Activated CD8-positive, alpha-beta memory T cell treated with anti-CD3 and anti-CD28 coated beads for 36 hours (primary cell): ENCODE measurements at regions not wholly inside any gene's neighbourhood (a gene's known extent, or its start where the extent isn't known, plus 50 kb on each side); places are given as distances from the start of the nearest gene placed in this dataset.

Experiments
- CTCF ChIA-PET: fragments of 350-600 bp; sonication (Branson Sonifier 250); formaldehyde crosslinking; loops from one replicate; lab custom pipeline; 2021; ENCODE audit warnings: antibody characterized with exemption; lab: Charles Lee
- POLR2A ChIA-PET: fragments of 350-600 bp; sonication (Branson Sonifier 250); formaldehyde crosslinking; loops from one replicate; lab custom pipeline; 2021; ENCODE audit warnings: antibody characterized with exemption; lab: Charles Lee

DNA sequence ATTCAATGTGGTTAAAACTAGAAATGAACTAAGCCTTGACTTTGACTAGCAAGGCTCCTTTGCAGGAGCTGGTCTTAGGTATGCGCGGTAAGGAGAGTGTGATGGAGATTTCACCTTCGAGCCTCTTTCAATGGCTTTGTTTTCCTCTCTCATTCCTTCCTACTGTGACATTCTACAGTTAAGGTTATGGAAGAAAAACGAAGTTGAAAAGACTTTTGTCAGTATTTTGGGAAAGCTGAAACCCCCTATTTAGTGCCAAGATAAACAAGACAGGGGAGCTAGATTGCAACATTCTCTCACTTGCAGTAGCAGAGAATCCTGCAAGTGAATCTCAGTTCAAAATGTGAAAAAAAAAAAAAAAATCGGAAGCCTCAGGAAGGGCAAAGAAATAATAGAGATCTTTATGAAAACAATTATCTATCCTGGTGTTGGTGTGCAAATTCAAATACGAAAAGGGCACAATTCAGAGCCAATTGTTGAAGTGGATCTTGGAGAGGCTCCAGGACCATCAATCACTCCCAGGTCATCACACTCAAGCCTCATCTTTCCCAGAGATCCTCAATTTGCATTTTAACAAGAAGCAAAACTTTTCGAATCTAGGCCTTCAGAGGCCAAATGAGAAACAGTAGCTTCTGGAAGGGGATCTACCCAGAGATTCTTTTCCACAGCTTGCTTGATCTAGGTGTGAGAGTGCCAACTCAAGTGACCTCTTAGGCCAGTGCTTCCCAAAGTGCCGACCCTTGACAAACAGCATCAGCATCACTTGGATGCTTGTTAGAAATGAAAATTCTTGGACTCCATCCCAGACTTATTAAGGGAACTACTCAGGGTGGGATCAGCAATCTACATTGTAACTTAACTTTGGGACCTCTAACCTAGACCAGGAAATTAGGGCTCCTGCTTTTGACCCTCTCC is 163.8 kb downstream of the INHBA start:
- POLR2A ChIA-PET: interaction anchor here (0.5 kb wide), 1 partner anchor 1590 kb away, joined by 3 read pairs; no protein-coding TSS in a partner anchor

DNA sequence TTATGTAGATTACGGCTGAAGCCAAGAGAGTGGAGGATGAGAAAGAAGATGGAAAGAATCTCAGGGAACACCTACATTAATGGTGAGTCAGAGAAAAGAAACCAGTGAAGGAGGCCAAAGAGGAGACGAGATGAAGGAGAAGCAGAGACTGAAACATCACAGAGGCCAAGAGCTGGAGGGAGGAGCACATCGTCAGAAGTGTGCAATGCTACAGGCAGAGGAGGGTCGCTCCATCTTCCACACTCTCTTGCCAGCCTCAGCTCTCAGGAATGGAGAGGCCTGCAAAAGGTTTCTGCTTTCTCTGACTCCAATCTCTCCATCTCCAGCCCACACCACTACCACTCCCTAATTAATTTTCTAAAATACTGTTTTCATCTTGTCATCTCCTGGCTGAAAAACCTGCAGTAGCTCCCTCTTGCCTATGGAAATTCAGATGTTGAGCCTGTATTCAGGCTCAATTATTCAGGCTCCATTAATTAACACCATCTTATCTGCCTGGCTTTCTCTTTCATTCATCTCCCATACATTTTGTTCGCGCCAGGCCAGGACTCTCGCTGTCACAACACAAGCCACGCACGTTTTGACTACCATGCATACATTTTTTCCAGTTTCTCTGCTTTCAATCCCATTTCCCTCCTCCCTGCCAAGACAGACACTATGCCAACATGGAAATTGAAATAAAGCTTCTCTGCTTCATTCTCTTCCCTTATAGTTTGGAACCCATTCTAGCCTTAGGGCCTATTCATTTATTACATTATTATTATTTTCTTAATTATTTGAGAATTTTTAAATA is 165.8 kb downstream of the INHBA start:
- POLR2A ChIA-PET: no interaction called here
- CTCF ChIA-PET: no interaction called here

More for the DNA sequence above, 163.8 kb downstream of the INHBA start:
- CTCF ChIA-PET: no interaction called here

- ChIA-PET POLR2A (no interaction called here), CTCF (no interaction called here)
Observed at GRCh38 chr7:41536122-41536872, 166.6 kb downstream of the INHBA start.

DNA sequence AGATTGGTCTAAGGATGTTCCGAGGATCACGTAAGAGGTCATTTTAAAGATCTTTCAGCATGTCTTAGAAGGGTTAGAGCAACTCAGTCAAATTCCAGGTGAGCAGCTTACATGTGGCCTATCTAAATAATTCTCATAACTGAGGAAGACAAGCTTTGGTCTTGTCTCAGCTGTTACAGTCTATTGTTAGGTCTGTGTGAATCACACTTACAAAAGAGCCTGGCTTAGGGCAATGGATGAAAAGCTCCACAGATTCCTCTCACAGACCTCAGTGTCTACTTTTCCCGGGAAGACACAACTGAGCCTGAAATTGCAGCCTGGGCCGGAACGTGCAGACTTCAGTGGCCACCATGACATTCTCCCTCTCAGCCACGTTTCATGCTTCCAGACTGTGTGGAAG is 173.1 kb downstream of the INHBA start:
- ChIA-PET CTCF (no interaction called here), POLR2A (no interaction called here)

- ChIA-PET CTCF (no interaction called here), POLR2A (no interaction called here)
Observed at GRCh38 chr7:41524876-41525275, 178.0 kb downstream of the INHBA start.

DNA sequence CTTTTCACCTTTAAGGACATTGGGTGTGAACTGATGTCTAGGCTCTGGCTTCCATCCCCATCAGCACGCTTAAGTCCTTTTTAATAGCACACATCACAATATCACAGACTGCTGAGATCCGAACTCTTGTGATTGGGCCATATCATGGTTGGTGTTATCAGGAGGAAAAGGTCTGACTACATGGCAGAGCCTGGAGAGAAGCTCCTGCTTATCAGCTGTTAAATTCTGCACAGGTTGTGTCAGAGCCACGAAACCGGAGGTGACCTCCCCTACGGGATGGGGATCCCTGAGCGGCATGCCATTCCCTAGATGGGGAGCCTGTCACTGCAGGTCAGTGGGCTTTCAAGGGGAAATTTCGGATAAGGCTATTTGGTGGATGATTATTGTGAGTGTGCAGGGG is 182.4 kb downstream of the INHBA start:
- ChIA-PET CTCF (no interaction called here), POLR2A (no interaction called here)

GRCh38 chr7:41517771-41518170 is 185.1 kb downstream of the INHBA start:
- POLR2A ChIA-PET: no interaction called here

GRCh38 chr7:41508755-41509154 is 194.1 kb downstream of the INHBA start:
- CTCF ChIA-PET: no interaction called here
- POLR2A ChIA-PET: no interaction called here

More at GRCh38 chr7:41517771-41518170, 185.1 kb downstream of the INHBA start:
- CTCF ChIA-PET: no interaction called here

DNA sequence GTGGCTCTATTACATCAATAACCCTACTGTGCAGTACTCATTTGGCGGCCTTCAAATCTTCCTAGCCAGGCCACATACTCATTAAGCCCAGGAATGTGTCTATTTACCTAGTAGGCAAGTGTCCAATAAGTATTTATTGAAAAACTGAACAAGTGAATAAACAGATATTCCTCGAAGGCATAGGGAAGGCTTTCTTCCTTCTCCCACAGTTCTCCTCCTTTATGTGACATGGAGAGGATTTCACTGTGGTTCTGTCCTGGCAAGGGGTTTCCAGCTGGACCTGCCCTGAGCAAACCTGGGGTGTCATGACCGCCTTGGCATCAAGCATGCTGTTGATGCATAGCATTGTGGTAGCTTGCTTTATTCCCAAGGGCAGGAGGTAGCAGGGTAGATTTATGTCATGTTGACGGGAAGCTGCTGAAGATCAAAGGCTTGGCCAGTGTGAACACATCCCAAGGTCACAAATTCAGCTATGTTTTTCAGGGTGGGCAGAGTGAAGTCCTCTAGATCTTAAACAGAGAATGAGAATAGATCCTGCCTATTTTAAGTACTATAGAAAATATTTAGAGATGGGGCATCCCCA is 195.1 kb downstream of the INHBA start:
- CTCF ChIA-PET: no interaction called here
- POLR2A ChIA-PET: no interaction called here

GRCh38 chr7:41504214-41504980 is 198.5 kb downstream of the INHBA start:
- CTCF ChIA-PET: no interaction called here

GRCh38 chr7:41503438-41503837 is 199.5 kb downstream of the INHBA start:
- ChIA-PET CTCF (no interaction called here), POLR2A (no interaction called here)

More at GRCh38 chr7:41504214-41504980, 198.5 kb downstream of the INHBA start:
- POLR2A ChIA-PET: no interaction called here

DNA sequence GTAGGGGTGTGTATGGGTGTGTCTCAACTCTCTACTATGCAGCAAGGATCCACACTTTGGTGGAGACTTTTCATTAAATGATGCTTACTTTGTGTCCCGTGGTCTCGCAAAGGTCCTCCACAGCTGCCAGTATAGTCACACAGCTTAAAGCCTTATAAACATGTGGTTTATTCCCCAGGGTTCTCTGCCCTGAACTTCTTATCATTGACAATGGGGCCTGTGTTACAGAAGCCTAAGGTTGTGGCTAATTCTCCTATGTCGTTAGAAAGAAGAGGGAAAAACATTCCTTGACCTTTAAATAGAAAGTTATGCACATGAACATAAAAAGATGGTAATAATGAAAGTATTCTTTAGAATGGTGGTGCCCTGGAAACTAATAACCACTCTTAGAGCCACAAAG is 201.4 kb downstream of the INHBA start:
- ChIA-PET POLR2A (no interaction called here), CTCF (no interaction called here)

DNA sequence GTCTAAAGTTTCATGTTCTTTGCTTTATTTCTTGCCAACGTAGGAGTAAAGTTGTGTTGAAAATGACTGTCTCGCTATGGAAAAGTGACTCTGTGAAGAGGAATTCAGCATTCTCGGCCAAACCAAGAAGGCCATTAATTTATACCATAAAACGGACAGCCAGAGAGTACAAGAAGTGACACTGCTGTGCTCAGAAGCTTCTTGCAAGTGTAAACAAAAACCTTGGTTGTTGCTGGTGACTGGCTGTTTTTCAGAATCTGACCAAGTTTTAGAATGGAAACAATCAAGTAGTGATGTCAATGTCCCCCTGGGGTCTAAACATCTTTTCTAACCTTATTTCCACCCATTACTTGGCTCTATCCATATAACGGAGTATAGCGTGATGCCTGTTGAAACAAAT is 201.9 kb downstream of the INHBA start:
- CTCF ChIA-PET: no interaction called here
- POLR2A ChIA-PET: no interaction called here

GRCh38 chr7:41492603-41493002 is 210.3 kb downstream of the INHBA start:
- ChIA-PET CTCF (no interaction called here), POLR2A (no interaction called here)

- ChIA-PET POLR2A (no interaction called here), CTCF (no interaction called here)
Observed at GRCh38 chr7:41491883-41492471, 210.9 kb downstream of the INHBA start.

GRCh38 chr7:41491308-41491707 is 211.6 kb downstream of the INHBA start:
- CTCF ChIA-PET: no interaction called here
- POLR2A ChIA-PET: no interaction called here

DNA sequence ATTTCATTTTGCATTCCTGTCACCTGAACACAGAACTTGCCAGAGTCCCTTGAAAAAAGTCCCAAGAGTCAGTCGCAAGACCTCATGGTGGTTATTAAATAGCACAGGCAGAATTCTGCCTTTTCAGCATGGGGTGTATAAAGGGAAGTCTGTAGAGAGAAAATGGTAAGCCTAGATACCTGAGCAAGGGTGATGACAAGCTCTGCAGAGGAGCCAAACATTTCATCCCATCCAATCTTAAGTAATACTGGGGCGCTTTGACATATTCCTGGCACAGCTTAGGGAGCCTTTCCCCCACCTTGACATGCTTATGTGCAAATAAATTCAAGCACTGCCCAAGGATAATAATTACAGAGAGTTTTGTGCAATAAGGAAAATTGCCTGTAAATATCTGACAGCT is 213.0 kb downstream of the INHBA start:
- POLR2A ChIA-PET: no interaction called here

DNA sequence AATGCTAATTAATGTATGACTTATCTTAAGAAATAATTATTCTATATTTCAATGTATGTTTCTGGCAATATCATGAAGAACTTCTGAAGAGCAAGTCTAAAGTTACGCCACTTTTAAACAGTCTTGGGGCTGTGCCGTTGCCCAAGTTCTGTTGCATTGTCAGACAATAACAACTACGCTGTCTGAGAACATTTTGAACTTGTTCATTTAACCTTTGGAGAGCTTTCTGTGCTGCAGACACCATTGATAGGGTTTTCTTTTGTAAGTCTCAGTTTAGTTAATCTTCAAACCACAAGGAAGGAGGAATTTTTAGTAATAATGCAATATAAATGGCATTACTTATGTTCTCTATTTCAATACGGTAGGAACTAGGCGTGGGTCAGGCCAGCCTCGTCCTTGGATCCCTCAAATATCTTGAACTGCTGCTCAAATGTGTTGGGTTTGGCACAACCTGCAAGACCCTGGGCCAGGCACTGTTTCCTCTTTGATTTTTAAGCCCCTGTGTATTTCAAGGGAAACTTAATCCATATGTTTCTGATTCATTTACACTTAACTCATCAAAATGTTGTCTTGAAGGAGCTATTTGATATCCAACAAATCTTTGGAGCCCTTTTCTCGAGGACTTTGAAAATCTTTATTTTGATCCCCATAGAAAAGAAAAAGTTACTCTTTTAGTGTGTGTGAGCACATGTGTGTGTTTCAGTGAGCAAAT is 215.5 kb downstream of the INHBA start:
- POLR2A ChIA-PET: no interaction called here
- CTCF ChIA-PET: no interaction called here

More for the DNA sequence above, 213.0 kb downstream of the INHBA start:
- CTCF ChIA-PET: no interaction called here
